Activated CD4-positive, CD25-positive, alpha-beta regulatory T cell treated with anti-CD3 and anti-CD28 coated beads, Interleukin-2, amount 50 U/mL, for 72 hours (primary cell): ENCODE measurements at regions not wholly inside any gene's neighbourhood (a gene's known extent, or its start where the extent isn't known, plus 50 kb on each side); places are given as distances from the start of the nearest gene placed in this dataset.

Experiments used
- DNase-seq: peaks from one replicate; pipeline ENCODE4 v3.0.0; 2021

DNA sequence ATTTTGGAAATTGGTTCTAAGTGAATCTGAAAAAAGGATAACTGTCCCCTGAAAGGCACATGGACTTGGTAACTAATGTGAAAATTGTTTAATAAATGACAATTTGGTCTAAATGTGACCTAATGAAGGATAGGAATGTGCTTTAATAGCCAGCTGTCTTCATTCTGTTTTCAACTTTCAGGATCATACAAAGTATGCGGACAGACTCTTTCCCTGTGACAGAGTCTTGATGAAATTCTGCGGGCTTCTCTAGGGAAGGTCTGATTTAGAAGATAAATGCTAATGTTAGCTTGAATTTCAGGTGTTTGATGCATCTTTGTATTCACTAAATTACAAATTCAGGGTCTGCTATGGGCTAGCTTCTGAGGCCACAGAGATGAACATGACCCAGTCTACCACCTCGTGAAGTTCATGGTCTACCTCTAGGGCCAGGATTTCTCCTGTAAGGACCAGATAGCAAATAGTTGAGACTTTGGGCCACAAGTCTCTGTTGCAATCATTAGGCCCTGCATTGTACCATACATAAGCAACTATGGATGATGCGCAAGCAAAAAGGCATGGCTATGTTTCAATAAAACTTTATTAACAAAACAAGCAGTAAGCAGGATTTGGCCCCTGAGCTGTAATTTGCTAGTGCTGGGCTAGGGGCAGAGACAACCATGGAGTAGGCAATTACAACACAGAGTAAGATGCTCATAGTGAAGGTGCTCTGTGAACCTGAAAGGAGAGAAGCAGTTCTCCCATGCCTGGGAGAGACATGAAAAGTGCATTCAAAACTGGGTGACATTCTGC, 368.6 kb downstream of the INHBA start:
- no peak for DNase-seq

GRCh38 chr7:41333511-41333910, 369.4 kb downstream of the INHBA start:
- DNase-seq = no peak

- DNase-seq = no peak
Measured at GRCh38 chr7:41331194-41331593, 371.7 kb downstream of the INHBA start.

- DNase-seq = no peak
Measured at GRCh38 chr7:41328544-41328943, 374.3 kb downstream of the INHBA start.

GRCh38 chr7:41328131-41328530, 374.8 kb downstream of the INHBA start:
- DNase-seq = no peak

DNA sequence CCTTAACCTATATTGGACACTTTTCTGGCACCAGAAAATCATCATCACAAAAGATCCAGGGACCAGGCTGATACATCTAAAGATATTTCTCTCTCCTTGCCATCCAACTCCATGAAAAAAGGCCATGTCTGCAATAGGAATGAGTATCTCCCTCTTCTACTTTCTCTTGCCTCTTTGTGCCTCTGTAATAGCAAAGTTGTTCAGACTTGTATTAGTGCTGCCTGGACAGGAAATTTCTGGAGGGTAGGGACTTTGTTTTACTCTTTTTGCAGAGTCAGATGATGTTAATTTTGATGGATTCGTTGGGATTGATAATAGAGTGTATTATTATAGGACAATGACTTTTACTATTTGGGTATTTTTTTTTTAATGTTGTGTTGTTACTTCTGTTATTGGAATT, 376.3 kb downstream of the INHBA start:
- no peak for DNase-seq

GRCh38 chr7:41323806-41324205, 379.1 kb downstream of the INHBA start:
- no peak for DNase-seq

DNA sequence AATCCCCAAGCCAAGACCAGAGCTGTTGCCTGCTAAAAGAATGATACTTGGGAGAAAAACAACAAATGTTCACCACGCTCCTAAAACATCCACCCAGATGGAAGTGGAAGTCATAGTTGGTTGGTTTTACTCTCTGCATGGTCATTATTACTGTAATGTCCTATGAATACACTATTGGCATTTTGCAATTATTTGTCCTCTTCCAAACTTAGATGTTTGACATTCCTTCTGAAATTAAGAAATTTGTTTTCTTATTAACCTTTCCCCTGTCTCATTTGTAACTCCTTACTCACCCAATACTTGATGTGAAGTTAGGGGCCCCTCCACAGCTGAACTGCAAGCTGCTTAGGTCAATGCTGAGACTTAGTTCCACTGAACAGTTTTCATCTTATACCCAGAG, 383.3 kb downstream of the INHBA start:
- no peak for DNase-seq

GRCh38 chr7:41316410-41316809, 386.5 kb downstream of the INHBA start:
- no peak for DNase-seq

- DNase-seq = no peak
Measured at GRCh38 chr7:41315764-41316163, 387.1 kb downstream of the INHBA start.

- no peak for DNase-seq
Measured at GRCh38 chr7:41313171-41313570, 389.7 kb downstream of the INHBA start.

GRCh38 chr7:41312235-41312634, 390.7 kb downstream of the INHBA start:
- DNase-seq = no peak

DNA sequence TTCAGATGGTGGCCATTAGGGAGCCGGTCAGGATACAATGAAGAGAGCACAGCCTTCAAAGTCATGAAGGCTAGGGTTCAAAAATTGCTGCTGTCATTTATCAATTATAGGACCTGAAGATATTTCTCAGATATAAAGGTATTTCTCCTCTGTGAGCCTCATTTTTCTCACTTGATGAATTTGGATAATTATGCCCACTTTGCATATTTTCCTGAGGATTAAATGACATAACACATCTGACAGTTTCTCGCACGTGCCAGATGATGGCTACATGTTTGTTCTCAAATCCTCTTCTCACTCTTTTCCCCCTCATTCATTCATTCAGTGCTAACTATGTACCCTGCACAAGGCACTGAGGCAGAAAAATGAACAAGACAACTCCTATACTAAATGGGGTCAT, 391.6 kb downstream of the INHBA start:
- DNase-seq = no peak

DNA sequence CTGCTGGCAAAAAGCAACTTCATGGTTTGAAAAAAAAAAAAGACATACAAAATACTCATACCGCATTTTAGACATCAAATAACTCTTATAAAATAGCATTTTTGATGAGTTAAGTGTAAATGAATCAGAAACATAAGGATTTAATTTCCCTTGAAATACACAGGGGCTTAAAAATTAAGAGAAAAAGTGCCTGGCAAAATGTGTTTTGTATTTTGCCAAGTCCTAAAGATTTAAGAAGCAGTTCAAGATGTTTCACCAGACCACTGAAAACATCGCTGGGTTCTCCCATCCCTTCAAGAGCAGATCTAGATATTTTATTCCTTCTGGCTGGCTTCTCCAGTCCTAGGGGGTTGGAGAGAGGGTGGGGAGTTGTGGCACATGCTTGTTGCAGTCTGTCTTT, 396.4 kb downstream of the INHBA start:
- no peak for DNase-seq

GRCh38 chr7:41305001-41305400, 397.9 kb downstream of the INHBA start:
- no peak for DNase-seq

GRCh38 chr7:41303709-41304108, 399.2 kb downstream of the INHBA start:
- DNase-seq = no peak

DNA sequence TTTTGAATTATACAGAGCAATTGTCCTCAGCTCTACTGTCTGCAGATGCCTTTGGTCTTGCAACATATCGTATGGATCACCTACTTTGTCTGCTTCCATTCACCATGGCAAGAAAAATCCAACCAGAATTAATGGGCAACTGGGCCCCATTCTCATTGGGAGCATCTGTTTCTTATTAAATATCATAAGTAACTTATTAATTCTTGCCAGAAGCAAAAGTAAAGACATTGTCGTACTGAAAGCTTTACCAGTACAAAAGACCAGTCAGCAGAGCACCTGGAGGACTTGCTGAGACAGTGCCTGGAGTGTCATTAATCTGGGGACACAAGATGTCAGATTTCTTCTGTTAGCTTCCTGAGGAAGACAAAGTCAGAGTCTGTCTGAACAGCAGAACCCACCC, 404.5 kb downstream of the INHBA start:
- DNase-seq = no peak

DNA sequence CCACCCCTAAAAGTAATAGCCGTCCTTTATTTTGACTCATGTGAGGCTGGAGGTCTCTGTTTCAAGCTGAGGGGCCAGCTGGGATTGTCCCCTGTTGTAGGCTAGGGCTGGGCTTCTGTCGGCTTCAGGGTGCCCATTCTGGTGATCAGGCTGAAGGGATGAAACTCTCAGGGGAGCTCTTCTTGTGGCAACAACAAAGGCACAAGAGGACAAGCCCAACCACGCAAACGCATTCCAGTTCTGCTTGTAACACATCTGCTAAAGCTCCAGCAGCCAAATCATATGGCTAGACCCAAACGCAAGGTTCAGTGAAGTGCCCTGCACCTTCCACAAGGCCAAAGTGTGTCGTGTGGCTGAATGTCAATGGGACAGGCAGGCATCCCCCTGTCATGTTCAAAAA, 405.7 kb downstream of the INHBA start:
- DNase-seq = no peak

DNA sequence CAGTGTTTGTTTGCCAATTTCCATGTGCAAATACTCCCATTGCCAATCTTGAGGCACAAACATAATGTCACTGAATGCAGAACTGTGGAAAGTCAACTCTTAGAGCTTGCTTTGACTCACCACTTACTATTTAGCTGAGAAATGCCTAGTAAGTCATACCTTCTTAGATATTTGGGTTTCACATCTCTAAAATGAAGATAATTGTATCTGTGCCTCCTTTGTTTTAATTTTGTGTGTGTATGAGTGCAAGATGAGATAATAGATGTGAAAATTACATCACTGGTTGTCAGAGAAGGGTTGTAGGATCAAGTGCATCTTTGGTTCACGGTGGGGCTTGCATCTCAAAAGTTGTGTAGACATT, 407.5 kb downstream of the INHBA start:
- DNase-seq = no peak

DNA sequence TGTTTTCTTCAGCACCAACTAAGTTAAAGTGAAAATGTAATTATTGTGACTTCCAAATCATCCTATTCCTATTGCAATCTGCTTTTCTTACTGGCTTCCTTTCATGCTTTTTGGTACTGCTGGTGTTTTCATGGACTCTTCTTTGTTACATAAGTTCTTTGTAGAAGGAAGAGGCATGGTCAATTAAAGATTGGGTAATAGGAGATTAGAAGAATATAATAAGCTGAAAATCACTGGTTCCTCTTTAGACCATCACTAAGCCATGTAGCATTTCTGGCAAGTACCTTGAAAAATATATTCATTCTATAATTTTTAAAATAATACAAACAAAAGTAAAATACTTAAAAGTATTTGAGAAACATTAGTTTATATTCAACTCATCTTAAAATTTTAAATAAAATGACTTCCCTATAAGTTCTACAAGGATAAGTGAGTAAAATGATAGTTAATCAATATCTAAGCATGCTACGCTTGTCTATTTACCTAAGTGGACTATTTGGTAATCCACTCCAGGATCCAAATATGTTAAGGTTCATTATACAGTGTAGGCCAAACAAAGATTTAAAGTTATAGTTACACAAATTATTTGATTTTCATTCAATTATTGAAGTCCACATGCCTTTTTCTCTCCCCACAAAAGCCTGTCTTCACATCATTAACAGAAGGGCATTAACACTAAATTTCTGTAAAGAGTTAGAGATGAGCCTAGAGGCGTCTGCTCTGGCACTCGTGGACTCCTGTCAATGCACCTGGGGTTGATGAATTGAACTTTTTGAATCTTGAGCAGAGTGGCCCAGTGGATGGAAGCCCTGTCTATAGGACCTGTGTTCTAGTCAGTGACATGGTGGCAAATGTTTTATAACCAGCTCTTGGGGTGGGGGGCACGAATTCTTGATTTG, 408.1 kb downstream of the INHBA start:
- DNase-seq = no peak

GRCh38 chr7:41292487-41292886, 410.4 kb downstream of the INHBA start:
- no peak for DNase-seq

- DNase-seq = no peak
Measured at GRCh38 chr7:41287559-41288335, 415.1 kb downstream of the INHBA start.

- no peak for DNase-seq
Measured at GRCh38 chr7:41280491-41280890, 422.4 kb downstream of the INHBA start.

GRCh38 chr7:41277561-41277960, 425.3 kb downstream of the INHBA start:
- no peak for DNase-seq
